Epidermal melanocyte (primary cell): ENCODE measurements at regions not wholly inside any gene's neighbourhood (a gene's known extent, or its start where the extent isn't known, plus 50 kb on each side); places are given as distances from the start of the nearest gene placed in this dataset.
A peak's percentile ranks its signal among the peaks of the same experiment; 100 is the strongest.
"Not testable (repeated sequence)": the region's sequence is repeated elsewhere in the genome, so short reads cannot be mapped to it uniquely, and the experiment has no call there.

Experiments used
- DNase-seq: peaks from one replicate; pipeline ENCODE4 v3.0.0; 2011; ENCODE audit warnings: low spot score; ENCODE audit not compliant: insufficient read length

DNA sequence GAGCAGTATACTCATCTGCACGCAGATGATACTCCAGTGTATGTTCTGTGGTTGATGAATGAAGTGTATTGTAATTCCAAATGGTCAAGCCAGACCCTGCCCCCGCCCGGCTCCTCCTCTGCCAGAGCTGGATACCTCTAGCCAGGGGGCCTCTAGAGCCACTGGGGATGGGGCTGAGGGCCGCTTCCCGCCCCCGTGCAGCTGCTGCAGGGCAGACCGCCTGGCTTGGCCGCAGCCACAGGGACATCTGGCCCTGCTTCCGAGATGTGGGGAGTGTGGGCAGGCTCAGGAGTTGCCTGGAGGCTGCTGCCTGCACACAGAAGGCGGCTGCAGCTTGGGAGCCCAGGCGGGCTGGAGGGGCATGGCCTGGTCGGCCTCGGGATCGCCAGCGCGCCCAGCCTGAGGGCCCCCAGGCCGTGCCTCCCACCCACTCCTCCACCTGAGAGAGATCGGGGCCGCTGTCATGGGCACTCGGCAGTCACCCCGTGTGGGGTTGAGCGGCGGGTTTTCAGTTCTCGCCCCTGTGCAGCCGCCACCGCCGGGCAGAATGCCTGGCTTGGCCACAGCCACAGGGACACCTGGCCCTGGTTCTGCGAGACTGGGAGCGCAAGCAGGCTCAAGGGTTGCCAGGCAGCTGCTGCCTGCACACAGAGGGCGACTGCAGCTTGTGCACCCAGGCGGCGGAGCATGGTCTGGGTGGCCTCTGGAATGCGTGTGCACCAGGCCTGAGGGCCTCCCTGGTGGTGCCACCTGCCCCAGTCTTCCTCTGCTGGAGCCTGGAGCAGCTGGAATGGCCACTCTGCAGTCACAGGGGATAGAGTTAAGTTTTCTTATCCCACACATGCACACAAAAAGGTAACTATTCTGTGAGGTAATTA lies 1643.7 kb downstream of the SPATA31A7 start:
- not testable (repeated sequence) for DNase-seq

DNA sequence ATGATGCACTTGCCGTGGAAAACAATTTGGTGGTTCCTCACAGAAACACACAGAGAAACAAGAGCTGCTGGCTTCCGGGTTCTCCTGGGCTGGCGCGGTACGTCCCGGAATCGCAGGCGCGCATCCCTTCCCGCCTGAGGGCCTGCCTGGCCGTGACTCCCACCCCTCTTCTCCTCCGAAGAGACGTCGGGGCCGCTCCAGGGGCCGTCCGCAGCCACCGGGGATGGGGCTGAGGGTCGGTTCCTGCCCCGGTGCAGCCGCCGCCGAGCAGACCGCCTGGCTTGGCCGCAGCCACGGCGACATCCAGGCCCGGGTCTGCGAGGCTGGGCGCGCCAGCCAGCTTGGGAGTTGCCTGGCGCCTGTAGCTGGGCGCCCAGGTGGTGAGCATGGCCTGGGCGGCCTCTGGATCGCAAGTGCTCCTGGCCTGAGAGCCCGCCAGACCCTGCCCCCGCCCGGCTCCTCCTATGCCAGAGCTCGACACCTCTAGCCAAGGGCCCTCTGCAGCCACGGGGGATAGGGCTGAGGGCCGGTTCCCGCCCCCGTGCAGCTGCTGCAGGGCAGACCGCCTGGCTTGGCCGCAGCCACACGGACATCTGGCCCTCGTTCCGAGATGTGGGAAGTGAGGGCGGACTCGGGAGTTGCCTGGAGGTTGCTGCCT lies 1647.5 kb downstream of the SPATA31A7 start:
- not testable (repeated sequence) for DNase-seq

DNA sequence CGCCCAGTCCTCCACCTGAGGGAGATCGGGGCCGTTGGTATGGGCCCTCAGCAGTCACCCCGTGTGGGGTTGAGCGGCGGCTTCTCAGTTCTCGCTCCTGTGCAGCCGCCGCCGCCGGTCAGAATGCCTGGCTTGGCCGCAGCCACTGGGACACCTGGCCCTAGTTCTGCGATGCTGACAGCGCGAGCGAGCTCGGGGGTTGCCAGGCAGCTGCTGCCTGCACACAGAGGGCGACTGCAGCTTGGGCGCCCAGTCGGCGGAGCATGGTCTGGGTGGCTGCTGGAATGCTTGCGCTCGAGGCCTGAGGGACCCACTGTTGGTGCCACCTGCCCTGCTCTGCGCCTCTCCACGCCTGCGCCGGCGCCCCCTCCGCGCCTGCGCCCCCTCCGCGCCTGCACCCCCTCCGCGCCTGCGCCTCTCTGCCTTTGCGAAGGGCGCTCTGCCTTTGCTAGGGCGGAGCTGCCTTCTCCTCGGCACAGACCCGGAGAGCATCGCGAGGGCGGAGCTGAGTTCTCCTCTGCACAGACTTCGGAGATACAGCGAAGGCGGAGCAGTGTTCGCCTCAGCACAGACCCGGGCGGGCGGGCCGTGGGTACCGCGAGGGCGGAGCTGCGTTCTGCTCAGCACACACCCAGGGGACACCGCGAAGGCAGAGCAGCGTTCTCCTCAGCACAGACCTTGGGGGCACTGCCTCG lies 1648.3 kb downstream of the SPATA31A7 start:
- peak; percentile 15 for DNase-seq

DNA sequence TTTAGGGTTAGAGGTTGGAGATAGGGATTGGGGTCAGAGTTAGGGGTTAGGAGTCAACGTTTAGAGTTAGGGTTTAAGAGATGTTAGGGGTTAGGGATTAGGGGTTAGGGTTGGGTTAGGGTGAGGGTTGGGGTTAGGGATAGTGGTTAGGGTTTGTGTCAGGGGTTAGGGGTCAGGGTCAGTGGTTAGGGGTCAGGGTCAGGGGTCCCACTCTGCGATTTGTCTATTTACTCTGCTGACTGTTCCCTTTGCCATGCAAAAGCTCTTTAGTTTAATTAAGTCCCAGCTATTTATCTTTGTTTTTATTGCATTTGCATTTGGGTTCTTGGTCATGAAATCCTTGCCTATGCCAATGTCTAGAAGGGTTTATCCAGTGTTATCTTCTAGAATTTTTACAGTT lies 1649.3 kb downstream of the SPATA31A7 start:
- DNase-seq, result not testable (repeated sequence)

DNA sequence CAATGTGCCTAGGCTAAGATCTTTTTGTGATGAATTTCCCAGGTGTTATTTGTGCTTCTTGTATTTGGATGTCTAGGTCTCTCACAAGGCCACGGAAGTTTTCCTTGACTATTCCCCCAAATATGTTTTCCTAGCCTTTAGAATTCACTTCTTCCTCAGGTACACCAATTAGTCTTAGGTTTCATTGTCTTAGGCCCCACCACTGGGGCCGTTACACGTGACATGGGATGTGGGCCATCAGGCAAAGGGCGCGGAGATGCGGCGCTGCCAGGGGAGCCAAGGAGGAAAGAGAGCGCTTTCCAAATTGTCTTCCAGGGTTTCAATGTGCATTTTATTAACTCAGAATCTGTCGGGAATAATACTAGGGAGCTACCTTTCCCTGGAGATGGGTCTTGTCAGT lies 1653.3 kb downstream of the SPATA31A7 start:
- not testable (repeated sequence) for DNase-seq

DNA sequence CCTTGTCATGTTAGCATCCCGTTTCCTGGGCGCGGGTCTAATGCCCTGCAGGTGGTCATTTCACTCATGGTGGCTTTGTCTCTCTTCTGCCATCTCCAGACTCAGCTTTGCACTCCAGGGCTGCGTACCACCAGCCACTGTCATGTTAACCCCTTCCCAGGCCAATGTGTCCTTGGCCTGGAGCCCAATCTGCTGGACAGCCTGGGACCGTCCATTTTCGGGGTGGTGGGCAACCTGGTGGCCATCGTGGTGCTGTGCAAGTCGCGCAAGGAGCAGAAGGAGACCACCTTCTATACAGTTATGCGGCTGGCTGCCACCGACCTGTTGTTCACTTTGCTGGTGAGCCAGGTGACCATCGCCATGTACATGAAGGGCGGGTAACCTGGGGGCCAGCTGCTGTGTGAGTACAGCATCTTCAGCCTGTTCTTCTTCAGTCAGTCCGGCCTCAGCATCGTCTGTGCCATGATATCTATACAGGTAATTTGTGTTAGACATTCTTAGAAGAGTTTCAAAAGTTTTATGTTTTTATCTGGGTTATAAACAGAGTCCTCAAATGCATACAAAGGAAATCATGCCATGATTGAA lies 1654.0 kb downstream of the SPATA31A7 start:
- not testable (repeated sequence) for DNase-seq

DNA sequence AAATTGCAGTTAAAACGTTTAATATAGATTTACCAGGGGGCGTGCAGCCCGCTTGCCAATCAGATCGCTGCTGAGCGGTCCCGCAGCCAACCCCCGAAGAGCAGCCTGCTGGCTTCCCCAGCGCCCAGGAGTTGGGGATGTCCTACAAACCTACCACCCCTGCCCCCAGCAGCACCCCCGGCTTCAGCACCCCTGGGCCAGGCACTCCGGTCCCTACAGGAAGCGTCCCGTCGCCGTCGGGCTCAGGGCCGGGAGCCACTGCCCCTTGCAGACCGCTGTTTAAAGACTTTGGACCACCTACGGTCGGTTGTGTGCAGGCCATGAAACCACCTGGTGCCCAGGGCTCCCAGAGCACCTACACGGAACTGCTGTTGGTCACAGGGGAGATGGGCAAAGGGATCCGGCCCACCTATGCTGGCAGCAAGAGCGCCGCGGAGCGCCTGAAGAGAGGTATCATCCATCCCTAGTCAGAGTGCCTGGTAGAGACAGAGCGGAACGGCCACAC lies 1654.9 kb downstream of the SPATA31A7 start:
- not testable (repeated sequence) for DNase-seq

DNA sequence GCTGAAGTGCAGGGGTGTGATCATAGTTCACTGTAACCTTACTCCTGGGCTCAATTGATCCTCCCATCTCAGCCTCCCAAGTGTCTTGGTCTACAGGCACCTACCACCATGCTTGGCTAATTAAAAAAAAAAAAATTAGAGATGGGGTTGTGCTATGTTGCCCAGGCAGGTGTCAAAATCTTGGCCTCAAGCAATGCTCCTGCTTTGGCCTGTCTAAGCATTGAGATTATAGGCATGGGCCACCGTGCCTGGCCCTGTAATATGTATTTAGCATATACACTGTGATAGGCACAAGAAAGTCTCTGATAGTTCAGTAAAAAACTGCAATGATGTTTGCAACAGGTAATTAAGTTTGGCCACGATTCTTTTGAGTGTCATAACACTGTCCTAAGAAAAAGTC lies 1658.4 kb downstream of the SPATA31A7 start:
- not testable (repeated sequence) for DNase-seq

DNA sequence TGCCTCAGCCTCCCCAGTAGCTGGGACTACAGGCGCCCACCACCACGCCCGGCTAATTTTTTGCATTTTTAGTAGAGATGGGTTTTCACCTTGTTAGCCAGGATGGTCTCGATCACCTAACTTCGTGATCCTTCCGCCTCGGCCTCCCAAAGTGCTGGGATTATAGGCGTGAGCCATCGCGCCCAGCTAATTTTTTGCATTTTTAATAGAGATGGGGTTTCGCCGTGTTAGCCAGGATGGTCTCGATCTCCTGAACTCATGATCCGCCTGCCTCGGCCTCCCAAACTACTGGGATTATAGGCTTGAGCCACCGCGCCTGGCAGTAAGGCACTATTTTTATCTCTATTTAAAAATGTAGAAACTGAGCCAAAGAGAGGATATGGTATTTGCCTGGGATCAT lies 1660.2 kb downstream of the SPATA31A7 start:
- not testable (repeated sequence) for DNase-seq

DNA sequence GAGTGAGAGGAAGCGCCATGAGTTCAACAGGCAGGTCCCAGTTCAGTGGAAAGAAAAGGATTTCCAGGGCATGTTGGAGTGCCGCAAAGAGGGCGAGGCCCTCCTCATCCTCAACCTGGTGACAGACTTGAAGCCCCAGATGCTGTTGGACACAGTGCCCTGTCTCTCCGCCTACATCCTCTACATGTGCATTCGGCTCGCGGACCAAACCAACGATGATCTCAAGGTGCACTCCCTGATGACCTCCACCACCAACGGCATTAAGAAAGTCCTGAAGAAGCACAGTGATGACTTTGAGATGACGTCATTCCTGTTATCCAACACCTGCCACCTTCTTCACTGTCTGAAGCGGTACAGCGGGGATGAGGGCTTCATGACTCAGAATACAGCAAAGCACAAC lies 1667.4 kb downstream of the SPATA31A7 start:
- not testable (repeated sequence) for DNase-seq

DNA sequence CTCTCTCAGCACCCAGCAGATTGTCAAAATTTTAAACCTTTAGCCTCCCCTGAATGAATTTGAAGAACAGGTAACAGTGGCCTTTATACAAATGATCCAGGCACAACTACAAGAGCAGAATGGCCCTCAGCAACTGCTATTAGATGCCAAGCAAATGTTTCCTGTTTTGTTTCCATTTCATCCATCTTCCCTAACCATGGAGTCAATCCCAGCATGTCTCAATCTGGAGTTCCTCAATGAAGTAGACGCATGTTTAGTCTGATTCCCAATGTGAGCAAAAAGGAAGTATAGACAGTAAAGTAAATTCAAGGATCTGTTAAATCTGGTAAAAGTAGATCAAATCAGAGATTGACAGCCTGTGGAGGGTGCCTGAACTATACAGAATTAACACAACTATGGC lies 1668.4 kb downstream of the SPATA31A7 start:
- DNase-seq, result not testable (repeated sequence)

DNA sequence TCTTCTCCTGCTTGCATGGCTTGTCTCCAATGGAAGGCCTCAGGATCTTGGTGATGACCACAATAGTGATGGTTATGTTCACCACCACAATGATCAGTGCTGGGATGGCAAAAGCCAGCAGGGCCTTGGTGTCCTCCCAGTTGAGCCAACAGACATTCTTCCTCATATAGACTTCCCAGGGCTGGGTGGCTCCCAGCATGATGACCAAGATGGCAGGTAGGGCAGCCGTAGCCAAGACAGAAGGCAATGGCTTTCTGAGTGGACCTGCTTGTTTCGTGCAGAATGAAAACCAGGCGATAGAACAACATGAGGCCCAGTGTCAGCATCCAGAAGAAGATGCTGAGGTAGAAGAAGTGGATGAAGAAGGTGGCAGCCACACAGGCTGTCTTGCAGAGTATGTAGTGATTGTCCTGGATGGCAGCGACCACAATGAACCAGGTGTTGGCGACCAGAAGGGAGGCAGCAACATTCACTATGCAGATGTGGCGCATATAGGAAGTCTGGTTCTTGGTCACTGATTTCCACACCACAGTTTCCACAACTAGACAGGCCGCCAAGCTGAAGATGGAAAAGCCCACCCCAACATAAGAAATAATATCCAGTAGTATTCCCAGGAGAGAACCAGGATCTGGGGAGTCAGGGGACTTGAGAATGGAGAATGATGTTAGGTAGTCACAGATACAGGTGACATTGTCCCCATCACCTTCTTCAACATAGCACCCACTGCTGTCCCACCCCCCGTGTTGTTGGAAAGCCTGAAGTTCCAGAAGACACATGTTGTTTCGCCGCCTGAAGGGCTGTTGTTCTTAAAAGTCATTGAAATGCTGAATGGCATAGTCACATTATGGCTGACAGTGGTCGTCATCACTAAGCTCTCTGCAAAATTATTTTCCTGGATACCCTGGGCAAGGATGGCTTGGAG lies 1671.4 kb downstream of the SPATA31A7 start:
- DNase-seq, result not testable (repeated sequence)

DNA sequence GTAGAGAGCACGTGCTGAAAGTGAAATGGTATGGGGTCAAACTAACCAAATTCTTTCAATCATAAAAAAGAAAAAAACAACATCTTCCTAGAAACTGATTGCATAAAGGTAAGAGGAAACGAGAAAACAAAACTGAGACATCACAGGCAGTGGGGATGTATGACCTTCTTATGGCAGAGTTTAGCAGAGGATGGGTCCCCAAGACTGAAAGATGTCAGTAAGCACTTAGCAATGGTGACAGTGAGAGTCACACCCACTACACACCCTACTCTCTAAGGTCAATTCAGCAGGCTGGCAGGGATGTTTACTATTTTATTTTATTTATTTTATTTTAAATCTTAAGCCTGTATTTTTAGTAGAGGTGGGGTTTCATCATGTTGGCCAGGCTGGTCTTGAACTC lies 1672.3 kb downstream of the SPATA31A7 start:
- DNase-seq, result not testable (repeated sequence)

DNA sequence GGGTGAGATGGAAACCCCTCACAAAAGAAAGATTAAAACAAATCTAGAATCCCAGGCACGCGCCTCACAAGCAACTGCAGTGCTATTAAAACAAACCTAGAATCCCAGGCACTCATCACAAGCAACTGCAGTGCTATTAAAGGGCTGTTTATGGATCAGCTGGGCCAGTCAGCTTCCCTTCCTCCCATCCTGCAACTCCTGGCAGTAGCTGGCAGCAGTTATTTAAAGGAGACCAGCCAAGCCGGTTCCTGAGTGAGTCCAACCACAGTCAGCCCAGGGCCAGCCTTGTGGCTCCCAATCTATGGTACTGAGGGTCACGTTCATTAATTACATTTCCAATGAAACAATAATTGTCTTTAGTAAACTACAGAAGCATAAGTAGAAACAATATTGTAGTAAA lies 1673.5 kb downstream of the SPATA31A7 start:
- DNase-seq, result not testable (repeated sequence)

DNA sequence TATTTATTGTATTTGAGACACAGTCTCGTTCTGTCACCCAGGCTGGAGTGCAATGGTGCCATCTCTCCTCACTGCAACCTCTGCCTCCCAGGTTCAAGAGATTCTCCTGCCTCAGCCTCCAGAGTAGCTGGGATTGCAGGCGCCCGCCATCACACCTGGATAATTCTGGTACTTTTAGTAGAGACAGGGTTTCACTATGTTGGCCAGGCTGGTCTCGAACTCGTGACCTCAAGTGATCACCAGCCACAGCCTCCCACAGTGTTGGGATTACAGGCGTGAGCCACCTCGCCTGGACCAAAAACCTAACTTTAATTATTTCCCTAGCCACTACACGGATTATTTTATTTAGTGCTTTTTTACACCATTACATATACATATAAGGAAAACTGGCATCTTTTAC lies 1674.0 kb downstream of the SPATA31A7 start:
- DNase-seq, result not testable (repeated sequence)

DNA sequence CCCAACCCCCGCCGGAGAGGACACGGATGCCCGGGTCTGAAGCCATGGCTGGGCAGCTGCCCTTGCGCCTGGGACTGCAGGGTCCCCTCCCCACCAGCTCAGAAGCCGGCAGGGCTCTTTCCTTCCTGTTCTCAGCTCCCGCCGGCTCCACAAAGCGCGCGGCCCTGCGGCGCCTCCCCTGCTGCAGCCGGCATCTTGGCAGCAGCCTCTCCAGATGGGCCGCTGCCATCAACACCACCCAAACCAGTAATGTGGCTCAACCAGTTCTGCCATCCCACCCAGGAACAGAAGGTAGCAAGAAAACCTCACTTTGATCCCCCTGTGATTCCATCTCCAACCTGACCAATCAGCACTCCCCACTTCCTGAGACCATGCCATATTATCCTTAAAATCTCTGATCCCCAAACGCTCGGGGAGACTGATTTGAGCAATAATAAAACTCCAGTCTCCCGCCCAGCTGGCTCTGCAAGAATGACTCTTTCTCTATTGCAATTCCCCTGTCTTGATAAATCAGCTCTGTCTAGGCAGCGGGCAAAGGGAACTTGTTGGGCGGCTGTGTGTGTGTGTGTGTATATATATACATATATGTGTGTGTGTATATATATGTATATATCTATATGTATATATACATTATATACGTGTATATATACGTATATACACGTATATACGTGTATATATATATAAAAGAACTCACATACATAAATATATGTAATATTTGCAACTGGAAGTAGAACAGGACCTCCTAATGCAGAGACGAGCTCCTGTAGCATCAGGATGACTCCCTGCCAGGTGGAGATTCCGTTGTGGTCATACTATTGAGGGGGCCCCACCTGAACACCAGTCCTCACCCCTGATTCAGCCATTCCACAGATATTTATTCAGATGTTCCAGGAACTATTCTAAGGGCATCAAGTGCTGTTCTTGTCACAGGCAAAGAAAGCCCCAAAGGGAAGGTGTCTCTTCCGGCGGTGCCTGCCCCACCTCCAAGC lies 1674.9 kb downstream of the SPATA31A7 start:
- not testable (repeated sequence) for DNase-seq

DNA sequence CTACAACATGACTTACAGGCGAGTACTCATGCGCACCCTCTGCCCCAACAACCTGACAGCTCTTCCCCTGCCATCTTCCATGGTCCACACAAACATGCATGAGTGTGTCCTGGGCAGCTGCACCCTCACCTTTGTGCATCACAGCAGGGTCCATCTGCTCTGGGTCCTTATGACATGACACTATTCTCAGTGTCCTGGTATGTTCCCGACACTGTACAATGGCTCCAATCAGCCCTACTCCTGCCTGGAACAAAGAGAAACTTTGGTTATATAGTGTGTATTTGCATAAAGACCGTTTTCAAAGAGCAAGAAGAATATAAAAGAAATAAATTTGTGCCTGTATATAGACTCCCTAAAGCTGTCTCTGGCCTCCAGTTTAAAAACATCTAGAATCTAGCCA lies 1679.2 kb downstream of the SPATA31A7 start:
- DNase-seq, result not testable (repeated sequence)

DNA sequence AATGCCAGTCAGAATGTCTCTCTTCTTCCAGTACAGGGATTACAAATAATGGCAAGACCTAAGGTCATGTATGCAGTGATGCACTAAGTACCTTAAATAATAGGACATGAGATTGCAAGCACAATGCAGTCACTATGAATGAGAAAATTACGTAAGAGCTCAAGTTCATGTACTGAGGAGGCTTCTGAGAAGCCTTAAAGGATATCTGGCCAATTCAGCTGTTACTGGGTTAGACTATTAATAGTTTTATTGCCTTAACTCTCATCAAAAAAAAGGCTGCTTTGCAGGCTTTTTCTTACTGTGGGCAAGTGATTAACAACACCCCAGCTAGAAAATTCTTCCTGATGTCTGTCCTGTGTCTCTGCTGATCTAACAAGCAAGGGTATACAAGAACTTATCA lies 1681.9 kb downstream of the SPATA31A7 start:
- peak; percentile 13 for DNase-seq

DNA sequence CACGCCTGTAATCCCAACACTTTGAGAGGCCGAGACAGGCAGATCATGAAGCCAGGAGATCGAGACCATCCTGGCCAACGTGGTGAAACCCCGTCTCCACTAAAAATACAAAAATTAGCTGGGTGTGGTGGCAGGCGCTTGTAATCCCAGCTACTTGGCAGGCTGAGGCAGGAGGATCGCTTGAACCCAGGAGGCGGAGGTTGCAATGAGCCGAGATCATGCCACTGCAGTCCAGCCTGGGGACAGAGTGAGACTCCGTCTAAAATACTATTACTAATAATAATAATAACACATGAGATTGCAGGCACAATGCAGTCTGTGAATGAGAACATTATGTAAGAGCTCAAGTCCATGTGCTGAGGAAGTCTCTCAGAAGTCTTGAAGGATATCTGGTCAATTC lies 1684.4 kb downstream of the SPATA31A7 start:
- not testable (repeated sequence) for DNase-seq
